ENCODE measurements at regions not wholly inside any gene's neighbourhood (a gene's known extent, or its start where the extent isn't known, plus 50 kb on each side); places are given as distances from the start of the nearest gene placed in this dataset.
A peak's percentile ranks its signal among the peaks of the same experiment; 100 is the strongest.
"Not testable (repeated sequence)": the region's sequence is repeated elsewhere in the genome, so short reads cannot be mapped to it uniquely, and the experiment has no call there.

DNA sequence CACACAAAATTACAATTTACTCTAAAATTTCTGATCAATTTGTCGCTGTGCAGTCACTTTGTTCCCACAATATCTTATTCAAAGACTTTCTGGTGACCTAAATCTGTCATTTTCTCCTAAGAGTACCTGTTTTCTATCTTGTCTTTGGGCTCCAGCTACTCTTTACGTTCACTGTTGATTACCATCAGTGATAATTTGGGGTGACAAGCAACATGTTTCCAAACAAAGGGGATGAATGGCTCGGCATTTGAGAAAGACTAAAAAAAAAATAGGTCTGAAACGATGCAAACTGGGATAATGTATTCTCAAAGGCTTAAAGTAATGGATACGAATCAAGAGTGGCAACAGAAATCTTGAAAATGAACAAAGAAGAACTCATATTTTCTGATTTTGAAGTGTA, 205.2 kb upstream of the DAB2 start:
- DNase-seq: no peak

DNA sequence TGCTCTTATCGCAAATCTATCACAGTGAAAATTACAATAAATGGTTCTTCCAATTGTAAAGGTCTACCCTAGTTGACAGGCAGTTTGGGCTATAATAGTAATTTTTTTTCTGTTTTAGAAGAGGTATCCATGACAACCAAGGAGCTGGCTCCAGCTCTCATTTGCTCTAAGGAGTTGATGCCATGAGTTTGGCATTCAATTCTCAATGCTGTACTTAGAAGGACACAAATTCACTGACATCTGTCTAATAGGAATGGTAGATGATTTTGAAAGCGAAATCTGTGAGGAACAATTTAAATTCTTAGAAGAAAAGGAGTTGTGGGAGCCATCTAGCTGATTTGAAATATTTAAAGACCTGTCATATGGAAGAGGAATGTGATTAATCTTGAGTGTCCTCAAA, 203.6 kb upstream of the DAB2 start:
- no peak for DNase-seq

DNA sequence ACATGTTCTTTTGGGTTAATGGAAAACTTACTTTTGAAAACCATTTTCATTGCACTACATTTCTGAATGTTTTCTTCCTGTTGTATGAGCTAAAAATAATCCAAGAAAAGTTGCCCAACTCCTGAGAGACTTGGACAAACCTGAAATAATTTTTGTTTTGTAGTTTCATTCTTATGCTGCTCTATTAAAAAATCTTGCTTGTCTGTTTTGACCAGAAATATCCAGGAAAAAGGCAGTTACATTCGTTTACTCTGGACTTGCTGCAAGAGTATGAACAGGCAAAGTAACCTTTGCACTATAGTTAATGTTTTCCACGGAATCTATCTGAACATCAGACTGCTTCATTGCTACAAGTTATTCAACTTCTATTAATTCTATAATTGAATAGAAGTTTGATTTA, 200.1 kb upstream of the DAB2 start:
- no peak for DNase-seq

DNA sequence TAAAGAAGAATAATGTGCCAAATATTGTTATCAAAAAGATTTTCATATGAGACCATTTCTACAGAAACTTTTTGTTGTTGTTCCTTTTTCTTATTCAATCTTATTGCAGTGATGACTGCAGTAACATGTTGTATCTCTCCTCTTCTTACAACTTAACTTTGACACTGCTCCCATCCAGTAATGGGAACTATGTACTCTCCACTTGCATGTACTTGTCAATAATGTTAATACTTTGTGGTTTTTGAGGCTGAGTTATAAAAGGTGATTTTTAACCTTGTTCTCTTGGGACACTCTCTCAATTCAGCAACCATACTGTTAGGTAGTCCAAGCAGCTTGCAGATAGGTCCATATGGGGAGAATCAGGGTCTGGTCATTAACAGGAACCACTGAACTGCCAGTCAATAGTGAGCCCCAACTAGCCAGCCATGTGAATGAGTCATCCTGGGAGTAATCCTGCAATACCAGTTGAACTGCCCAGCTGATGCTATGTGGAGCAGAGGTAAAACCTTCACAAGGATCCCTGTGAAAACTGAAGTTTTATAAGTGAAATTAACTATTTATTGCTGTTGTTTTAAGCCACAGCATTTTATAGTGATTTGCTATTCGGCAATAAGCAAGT, 199.6 kb upstream of the DAB2 start:
- DNase-seq: no peak

DNA sequence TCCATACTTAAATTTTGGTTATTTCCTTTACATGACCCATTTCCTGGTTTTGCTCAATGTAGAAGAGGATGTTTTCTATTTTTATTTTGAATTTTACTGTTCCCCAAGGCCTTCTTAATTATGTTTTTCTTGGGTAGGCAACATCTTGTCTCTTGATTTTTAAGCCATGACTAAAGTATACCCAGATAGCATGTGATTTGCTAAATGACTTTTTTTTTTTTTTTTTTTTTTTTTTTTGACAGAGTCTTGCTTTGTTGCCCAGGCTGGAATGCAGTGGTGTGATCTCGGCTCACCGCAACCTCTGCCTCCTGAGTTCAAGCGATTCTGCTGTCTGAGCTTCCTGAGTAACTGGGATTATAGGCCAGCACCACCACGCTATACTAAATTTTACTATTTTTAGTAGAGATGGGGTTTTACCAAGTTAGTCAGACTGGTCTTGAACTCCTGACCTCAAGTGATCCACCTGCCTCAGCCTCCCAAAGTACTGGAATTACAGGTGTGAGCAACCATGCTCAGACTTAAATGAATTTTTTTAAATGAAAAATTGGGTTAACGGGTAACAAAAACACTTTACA, 198.6 kb upstream of the DAB2 start:
- DNase-seq: no peak

DNA sequence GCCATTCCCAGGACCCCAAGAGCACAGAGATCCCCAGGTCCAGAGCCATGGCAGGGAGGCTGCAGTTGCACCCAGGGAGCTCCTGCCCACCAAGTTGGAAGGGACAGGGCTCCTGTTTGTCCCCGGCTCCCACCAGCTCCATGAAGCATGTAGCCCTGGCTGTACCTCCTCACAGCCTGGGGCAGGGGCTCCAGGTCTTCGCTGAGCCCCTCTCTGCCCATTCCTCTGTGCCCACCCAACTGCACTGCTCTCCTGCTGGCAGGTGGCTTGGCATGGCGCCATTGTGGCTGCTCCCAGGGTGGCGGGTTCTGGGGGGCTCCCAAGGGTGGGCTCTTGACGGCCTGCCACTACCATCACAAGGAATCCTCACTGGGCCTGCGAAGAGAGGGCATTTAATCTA, 197.5 kb upstream of the DAB2 start:
- no peak for DNase-seq

DNA sequence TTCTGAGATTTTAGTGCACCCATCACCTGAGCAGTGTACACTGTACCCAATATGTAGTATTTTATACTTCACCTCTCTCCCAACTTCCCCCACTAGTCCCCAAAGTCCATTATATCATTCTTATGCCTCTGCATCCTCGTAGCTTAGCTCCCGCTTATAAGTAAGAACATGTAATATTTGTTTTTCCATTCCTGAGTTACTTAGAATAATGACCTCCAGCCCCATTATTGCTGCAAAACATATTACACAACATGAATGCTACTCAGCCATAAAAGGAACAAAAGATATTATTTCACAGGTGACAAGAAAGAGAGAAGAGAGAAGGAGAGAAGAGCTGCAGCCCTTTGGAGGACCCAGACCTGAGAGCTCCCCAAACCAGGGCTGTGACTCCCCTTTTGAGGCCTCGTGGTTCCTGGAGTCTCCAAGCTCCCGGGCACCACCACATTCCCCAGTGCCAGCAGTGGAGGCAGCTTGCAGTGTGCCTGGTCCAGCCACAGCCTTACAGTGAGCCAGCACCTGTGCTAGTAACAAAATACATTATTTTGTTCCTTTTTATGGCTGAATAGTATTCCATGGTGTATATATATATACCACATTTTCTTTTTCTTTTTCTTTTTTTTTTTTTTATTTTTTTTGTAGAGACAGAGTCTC, 194.5 kb upstream of the DAB2 start:
- DNase-seq: no peak

DNA sequence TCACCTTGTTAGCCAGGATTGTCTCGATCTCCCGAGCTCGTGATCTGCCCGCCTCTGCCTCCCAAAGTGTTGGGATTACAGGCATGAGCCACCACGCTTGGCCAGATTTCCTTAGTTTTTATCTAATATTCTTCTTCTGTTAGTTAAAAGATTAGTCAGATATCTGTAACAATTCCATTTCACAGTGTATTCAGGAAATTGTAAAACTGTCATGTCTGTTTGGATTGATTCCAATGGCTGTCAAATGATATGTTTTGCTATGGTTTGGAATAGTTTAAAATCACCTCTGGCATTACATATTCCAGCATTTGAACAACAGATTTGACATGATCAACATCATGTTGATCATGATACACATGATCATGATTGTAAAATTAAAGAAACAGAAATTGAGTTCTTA, 193.6 kb upstream of the DAB2 start:
- no peak for DNase-seq

DNA sequence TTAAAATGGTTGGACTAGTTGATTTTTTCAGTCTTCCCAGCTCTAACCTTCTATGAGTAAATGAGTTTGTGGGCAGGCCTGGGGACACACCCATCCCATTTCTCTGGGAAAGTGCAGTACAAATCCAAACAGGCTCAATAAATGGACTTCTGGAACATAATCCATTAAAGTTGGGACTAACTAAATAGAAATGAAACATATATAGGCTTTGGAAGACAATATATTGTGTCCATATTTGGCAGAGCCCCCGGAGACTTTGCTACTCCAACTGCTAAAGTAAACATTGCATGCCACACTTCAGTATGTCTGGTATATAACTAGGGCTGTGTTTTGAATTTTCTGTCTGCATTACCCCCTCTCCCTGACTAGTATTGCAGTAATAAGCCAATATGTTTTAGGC, 191.4 kb upstream of the DAB2 start:
- DNase-seq: no peak

DNA sequence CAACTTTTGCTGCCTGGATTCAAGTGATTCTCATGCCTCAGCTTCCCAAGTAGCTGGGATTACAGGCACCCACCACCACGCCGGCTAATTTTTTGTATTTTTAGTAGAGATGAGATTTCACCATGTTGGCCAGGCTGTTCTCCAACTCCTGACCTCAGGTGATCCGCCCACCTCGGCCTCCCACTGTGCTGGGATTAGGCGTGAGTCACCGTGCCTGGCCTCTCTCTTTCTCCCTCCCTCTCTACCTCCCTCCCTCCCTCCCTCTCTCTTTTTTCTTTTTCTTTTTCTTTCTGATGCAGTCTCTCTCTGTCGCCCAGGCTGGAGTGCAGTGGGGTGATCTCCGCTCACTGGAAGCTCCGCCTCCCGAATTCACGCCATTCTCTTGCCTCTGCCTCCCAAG, 186.3 kb upstream of the DAB2 start:
- not testable (repeated sequence) for DNase-seq

DNA sequence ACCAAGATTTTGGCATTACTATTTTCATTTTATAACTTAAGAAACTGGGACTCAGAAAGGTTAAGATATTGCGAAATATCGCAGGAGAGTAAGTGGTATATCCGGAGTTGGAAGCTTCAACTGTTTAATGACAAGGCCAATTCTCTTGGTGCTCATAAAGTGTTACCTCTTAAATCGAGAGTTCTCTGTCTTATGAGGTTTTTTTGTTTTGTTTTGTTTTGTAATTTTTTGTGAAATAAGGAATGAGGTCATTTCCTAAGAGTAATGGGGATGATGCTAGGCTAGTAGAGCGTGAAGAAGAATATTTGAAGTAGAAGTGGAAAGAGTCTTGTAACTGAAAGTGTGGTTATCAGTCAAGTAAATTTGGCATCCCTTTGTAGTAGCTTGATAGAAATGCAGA, 183.2 kb upstream of the DAB2 start:
- no peak for DNase-seq

DNA sequence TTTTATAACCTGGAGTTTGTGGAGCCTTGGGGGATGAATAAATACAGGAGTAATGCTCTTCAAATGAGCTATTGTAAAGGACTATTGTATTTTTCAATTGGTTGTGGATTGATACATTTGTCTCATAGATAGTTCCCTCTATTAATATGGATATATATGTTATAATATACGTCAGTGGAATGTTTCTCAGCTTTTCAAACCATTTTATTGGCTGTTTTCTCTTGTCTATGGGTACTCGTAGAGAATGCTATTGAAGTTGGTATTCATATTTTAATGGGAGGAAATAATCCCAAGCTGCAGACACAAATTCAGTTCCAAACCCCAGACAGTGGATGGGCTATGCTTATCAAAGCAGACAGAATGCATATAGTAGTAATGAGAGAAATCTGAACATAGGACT, 181.8 kb upstream of the DAB2 start:
- no peak for DNase-seq

DNA sequence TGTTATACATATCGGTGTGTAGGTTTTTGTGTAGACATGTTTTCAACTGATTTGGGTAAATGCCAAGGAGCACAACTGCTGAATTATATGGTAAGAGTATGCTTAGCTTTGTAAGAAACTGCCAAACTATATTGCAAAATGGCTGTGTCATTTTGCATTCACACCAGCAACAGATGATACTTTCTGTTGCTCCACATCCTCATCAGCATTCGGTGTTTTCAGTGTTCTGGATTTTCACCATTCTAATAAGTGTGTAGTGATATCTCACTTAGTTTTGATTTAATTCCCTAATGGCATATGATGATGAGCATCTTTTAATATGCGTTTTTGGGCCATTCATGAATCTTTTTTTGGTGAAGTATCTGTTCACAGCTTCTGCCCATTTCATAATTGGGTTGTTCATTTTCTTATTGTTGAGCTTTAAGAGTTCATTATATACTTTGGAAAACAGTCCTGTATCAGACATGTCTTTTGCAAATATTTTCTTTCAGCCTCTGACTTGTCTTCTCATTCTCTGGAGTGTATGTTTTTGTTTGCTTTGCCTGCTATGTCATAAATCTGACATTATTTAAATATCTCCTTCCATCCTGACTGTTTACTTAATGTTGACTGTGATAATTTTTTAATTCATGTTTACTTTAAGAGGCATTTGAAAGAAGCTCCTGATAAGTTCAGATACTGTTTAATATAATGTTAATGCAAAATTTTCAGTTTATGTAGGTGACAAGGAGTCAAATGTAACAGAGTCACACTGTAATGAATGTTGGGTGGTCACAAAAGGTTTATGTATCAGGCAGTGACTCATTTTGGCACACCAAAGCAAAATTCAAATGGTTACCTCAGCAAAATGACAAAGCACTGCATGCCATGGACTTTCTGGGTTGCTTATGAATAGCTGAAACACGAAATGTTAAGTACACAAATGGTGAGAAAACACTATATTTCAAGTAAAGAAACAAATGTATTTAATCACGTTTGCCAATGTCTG, 181.1 kb upstream of the DAB2 start:
- peak; percentile 87 for DNase-seq

DNA sequence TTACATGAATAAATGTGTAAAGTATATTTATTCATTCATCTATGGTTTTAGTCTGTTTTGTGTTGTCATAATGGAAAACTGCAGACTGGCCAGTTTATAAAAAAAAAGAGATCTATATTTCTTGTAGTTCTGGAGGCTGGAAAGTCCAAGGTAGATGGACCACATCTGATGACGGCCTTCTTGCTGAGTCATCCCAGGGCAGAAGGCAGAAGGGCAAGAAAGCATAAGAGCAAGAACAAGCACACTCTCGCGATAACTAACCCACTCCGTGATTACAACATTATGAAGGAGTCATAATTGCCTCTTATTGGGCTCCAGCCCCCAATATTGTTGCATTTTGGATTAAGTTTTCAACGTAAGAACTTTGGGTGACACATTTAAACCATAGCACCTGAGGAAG, 180.4 kb upstream of the DAB2 start:
- peak; percentile 53 for DNase-seq

DNA sequence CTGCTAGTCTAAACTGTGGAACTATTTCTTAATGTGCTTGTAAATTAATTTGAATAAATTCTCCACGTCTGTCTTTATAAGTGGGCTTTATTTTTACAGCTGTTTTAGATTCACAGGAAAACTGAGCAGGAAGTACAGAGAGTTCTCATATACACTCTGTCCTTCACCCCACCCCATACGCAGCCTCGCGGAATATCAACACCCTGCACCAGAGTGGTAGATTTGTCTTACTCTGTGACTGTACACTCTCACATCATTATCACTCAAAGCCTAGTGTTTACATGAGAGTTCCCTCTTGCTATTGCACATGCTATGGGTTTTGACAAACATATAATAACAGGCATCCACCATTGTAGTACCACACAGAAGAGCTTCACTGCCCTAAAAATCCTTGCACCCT, 179.7 kb upstream of the DAB2 start:
- peak; percentile 38 for DNase-seq

DNA sequence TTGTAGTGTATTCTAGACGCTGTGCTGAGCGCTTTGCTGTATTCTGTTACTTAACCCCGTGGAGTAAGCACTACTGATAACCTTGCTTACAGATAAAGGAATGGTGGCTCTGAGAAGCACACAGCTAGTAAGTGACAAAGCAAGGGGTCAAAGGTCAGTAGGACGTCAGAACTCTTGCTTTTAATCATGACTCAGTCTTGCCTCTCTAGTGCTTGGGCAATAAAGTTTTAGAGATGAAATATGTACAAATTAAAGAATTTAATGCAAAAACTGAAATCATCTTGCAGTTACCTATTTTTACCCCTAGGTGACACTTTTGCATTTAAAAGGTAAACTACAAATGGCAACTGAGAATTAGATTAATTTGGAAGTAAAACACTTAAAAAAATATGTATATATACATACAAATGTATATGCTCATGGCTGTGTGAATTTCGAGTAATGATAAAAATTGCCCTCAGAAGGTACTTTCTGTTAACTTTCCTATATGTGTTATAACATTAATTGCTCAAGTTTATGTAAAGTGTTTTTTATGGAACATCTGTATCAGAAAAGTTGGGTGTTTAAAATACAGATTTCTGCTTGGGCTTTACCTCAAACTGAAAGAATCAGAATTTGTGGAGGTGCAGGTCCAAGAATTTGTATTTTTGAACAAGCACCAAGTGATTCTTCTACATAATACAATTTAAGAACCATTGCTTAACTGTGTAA, 175.1 kb upstream of the DAB2 start:
- peak; percentile 44 for DNase-seq

DNA sequence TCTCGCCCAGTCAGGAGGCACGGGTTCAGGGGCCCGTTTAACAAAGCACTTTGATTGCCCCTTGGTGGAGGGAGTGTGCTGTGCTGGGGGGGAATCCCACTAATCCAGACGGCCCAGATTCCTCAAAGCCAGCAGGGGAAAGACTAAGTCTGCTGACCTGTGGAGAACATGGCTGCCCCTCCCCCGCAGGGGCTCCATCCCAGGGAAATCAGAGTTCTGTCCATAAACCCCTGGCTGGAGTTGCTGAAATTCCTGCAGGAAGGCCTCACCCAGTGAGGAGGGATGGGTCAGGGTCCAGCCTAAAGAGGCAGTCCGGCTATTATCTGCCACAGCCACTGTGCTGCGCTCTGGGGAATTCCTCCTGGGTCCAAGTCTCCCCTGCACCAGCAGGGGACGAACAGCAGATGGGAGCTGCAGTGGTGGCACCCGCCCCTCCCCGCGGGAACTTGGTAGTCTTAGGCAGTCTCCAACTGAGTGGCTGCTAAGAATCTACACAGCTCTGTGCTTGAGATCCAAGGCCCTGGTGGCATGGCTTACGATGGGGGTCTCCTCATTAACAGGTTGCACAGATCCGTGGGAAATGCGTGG, 174.0 kb upstream of the DAB2 start:
- DNase-seq: no peak

DNA sequence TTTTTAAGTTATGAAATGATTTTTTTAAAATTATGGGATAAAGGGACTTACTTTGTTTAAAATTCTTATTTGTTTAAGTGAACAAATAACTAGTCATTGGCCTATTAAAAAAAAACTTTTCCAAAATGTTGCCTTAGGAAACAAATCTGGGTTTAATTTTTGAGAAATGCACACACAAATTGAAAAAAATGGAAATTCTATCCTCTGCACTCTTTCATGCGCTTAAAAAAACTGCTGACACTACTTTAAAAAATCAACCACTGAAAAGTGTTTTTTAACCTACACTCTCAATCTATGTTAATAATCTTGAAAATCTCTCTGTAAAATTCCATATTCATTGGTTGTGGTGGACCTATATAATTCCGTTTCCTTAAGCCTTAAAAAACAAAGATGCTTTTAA, 163.4 kb upstream of the DAB2 start:
- no peak for DNase-seq

DNA sequence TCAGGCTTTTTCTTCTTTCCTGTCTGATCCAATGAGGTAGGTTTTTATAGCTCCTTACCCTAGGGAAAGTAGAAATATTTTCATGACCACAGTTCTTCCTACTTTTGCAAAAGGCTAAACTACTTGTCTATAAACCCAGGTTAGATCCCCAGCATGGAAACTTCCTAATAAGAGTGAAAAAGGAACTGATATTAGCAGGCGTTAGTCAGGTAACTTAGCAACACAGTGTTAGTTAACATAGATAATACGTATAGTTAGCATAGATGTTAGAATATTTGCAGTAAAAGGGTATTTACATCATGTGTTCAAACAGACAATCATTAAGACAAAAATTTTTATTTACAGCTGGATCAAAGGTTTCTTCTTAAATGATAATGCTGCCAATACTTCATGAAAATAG, 162.9 kb upstream of the DAB2 start:
- DNase-seq: no peak

DNA sequence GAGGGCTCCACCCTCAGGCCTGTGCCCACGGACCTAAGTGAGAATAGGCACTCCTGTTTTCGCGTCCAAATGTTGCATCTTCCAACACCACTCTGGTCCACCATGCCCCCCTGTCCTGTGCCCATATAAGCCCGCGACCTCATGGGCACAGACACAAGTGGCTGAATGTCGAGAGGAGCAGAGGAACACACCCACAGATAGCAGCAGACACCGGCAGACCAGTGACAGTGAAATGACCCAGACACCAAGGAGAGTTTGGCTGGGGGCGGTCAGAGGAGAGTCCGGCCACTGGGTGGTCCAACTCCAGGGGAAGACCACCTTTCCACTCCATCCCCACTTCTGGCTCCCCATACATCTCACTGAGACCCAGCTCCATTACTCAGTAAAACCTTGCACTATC, 161.4 kb upstream of the DAB2 start:
- DNase-seq: no peak

DNA sequence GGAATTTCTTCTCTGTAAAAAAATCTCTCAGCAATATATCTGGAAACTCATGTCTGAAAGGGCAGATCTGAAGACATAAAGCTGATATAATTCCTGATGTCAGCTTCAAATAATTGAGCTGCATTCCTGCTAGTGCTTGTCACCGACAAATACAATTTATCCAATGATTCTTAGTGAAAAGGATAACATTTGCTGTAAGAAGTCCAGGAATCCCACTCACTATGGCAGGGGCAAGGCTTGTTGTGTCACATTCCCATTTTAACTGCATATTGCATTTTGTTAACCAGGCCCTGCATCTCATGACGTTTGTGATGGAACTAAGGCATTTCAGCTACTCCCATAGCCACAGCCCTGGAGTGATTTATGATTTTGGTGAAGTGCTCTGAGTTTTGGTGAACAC, 160.1 kb upstream of the DAB2 start:
- DNase-seq: no peak

DNA sequence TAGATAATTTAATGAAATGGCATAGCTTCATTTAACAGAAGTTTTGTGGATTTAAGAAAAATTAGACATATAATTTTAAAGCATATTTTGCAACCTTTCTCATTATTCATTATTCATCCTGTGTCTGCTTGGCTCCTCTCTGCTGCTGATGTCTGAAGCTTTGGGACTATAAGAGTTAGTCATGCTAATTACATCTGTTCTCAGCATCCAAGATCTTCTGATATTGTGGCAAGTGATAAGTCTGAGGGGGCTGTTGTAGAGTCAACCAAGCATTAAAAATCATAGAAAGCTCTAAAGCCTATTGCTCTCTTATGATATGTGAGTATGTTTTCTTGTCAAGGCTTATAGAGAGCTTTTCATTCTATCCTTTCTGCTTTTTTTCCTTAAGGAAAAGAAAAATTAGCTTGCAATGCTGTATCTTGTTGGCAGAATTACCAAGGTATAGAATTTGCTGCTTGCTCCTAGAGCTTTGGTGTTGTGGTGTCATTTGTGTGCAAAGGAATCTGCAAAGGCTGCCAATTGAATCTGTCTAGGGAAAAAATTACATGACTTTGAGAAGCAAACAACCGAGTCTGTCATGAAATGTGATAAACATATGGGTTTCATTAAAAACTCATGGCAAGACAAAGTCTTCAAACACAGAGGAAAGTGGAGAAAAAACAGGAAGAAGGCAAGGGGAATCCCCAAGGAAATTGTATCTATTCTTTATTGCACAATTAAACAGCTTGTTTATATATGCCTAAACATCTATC, 156.1 kb upstream of the DAB2 start:
- no peak for DNase-seq

Data from SHP77 treated with DMSO at 0.1 percent for 48 hours (cell line).